Duodenal mucosa (tissue), 2 donors: ENCODE measurements at regions not wholly inside any gene's neighbourhood (a gene's known extent, or its start where the extent isn't known, plus 50 kb on each side); places are given as distances from the start of the nearest gene placed in this dataset.
"Not testable (repeated sequence)": the region's sequence is repeated elsewhere in the genome, so short reads cannot be mapped to it uniquely, and the experiment has no call there.

Experiments
- H3K27ac ChIP-seq: one replicate; pipeline ENCODE4 v1.7.0; 2013; ENCODE audit warnings: low read depth, low read length
- H3K27me3 ChIP-seq, 2 donors: one replicate each; pipeline ENCODE4 v1.7.0; 2013; ENCODE audit warnings: low read length in 2 of 2, control low read depth in 1 of 2; ENCODE audit not compliant: insufficient read depth in 2 of 2, control insufficient read depth in 1 of 2
- H3K36me3 ChIP-seq, 2 donors: one replicate each; pipeline ENCODE4 v1.7.0; 2013; ENCODE audit warnings: low read length in 2 of 2, control low read depth in 1 of 2; ENCODE audit not compliant: insufficient read depth in 2 of 2, control insufficient read depth in 1 of 2
- H3K4me1 ChIP-seq, 2 donors: one replicate each; pipeline ENCODE4 v1.7.0; 2013; ENCODE audit warnings: low read length in 2 of 2, control low read depth in 1 of 2; ENCODE audit not compliant: insufficient read depth in 2 of 2, control insufficient read depth in 1 of 2
- H3K4me3 ChIP-seq, 2 donors: one replicate each; pipeline ENCODE4 v1.7.0; 2013; ENCODE audit warnings: low read length in 2 of 2, low read depth in 1 of 2
- H3K9ac ChIP-seq, 2 donors: one replicate each; pipeline ENCODE4 v1.7.0; 2013; ENCODE audit warnings: low read length in 2 of 2, low read depth in 1 of 2
- H3K9me3 ChIP-seq, 2 donors: one replicate each; pipeline ENCODE4 v1.7.0; 2013; ENCODE audit warnings: low read length in 2 of 2, control low read depth in 1 of 2; ENCODE audit not compliant: control insufficient read depth in 1 of 2

GRCh38 chr12:131441060-131441396, 269.9 kb upstream of the SFSWAP start:
- Histone ChIP-seq H3K9ac (no peak overlapping the region), H3K27ac (no peak overlapping the region), H3K27me3 (peaks cover 0 to 3% of the 10 kb centered on the region in 2 donors), H3K4me3 (no peak overlapping the region), H3K36me3 (no peaks in the 10 kb centered on the region), H3K4me1 (no peaks in the 10 kb centered on the region), H3K9me3 (no peaks in the 10 kb centered on the region)

- Histone ChIP-seq H3K4me3 (no peak overlapping the region), H3K9ac (no peak overlapping the region), H3K27ac (no peak overlapping the region), H3K27me3 (peaks cover 0 to 3% of the 10 kb centered on the region in 2 donors), H3K36me3 (no peaks in the 10 kb centered on the region), H3K4me1 (no peaks in the 10 kb centered on the region), H3K9me3 (no peaks in the 10 kb centered on the region)
Observed at GRCh38 chr12:131441638-131442336, 269.1 kb upstream of the SFSWAP start.

- Histone ChIP-seq H3K27ac (no peak overlapping the region), H3K36me3 (no peaks in the 10 kb centered on the region), H3K9me3 (no peaks in the 10 kb centered on the region), H3K9ac (no peak overlapping the region), H3K4me3 (no peak overlapping the region), H3K27me3 (no peaks in the 10 kb centered on the region), H3K4me1 (no peaks in the 10 kb centered on the region)
Observed at GRCh38 chr12:131442337-131442918, 268.5 kb upstream of the SFSWAP start.

GRCh38 chr12:131443019-131444000, 267.6 kb upstream of the SFSWAP start:
- H3K9me3 ChIP-seq: no peaks in the 10 kb centered on the region
- H3K4me3 ChIP-seq: no peak overlapping the region
- no peak overlapping the region for H3K27ac ChIP-seq
- H3K36me3 ChIP-seq: no peaks in the 10 kb centered on the region
- H3K4me1 ChIP-seq: no peaks in the 10 kb centered on the region
- no peak overlapping the region for H3K9ac ChIP-seq
- no peaks in the 10 kb centered on the region for H3K27me3 ChIP-seq

- Histone ChIP-seq H3K27ac (no peak overlapping the region), H3K36me3 (no peaks in the 10 kb centered on the region), H3K4me1 (no peaks in the 10 kb centered on the region), H3K9me3 (no peaks in the 10 kb centered on the region), H3K27me3 (no peaks in the 10 kb centered on the region), H3K9ac (no peak overlapping the region), H3K4me3 (no peak overlapping the region)
Observed at GRCh38 chr12:131444220-131445164, 266.4 kb upstream of the SFSWAP start.

- Histone ChIP-seq H3K9me3 (no peaks in the 10 kb centered on the region), H3K27ac (no peak overlapping the region), H3K4me3 (no peak overlapping the region), H3K36me3 (no peaks in the 10 kb centered on the region), H3K9ac (no peak overlapping the region), H3K27me3 (no peaks in the 10 kb centered on the region), H3K4me1 (no peaks in the 10 kb centered on the region)
Observed at GRCh38 chr12:131445184-131445774, 265.6 kb upstream of the SFSWAP start.

GRCh38 chr12:131445795-131446194, 265.1 kb upstream of the SFSWAP start:
- H3K36me3 ChIP-seq: no peaks in the 10 kb centered on the region
- H3K9ac ChIP-seq: no peak overlapping the region
- no peak overlapping the region for H3K4me3 ChIP-seq
- H3K27ac ChIP-seq: no peak overlapping the region
- H3K4me1 ChIP-seq: no peaks in the 10 kb centered on the region
- no peaks in the 10 kb centered on the region for H3K9me3 ChIP-seq
- H3K27me3 ChIP-seq: no peaks in the 10 kb centered on the region

- H3K27me3 ChIP-seq, H3K4me1 ChIP-seq, H3K9me3 ChIP-seq, H3K27ac ChIP-seq, H3K9ac ChIP-seq, H3K4me3 ChIP-seq, H3K36me3 ChIP-seq: not testable (repeated sequence)
Observed at GRCh38 chr12:131447636-131448035, 263.3 kb upstream of the SFSWAP start.

GRCh38 chr12:131448254-131448795, 262.6 kb upstream of the SFSWAP start:
- Histone ChIP-seq H3K27me3 (no peaks in the 10 kb centered on the region), H3K27ac (no peak overlapping the region), H3K4me1 (no peaks in the 10 kb centered on the region), H3K36me3 (no peaks in the 10 kb centered on the region), H3K9ac (no peak overlapping the region), H3K4me3 (no peak overlapping the region), H3K9me3 (no peaks in the 10 kb centered on the region)
